Body of pancreas (tissue), 4 donors: ENCODE measurements at regions not wholly inside any gene's neighbourhood (a gene's known extent, or its start where the extent isn't known, plus 50 kb on each side); places are given as distances from the start of the nearest gene placed in this dataset.
"Not testable (repeated sequence)": the region's sequence is repeated elsewhere in the genome, so short reads cannot be mapped to it uniquely, and the experiment has no call there.

Experiments
- ATAC-seq: fragments of 150-250 bp; one replicate; pipeline ENCODE4 v1.9.1; 2016
- DNase-seq, 4 donors: peaks; one replicate each; pipeline ENCODE4 v3.0.0-alpha.2; 2019
- H3K27ac ChIP-seq, 4 donors: fragments of 200-600 bp; sonication (generic); 1 replicate in 3 of 4; 2 replicates in 1 of 4; pipeline versions ENCODE4 v1.5.1 to v1.6.1; 2016 to 2019; ENCODE audit warnings: mild to moderate bottlenecking in 1 of 4, mixed read lengths in 1 of 4, moderate library complexity in 1 of 4
- H3K27me3 ChIP-seq, 2 donors: fragments of 200-600 bp; sonication (generic); one replicate each; pipeline ENCODE4 v1.6.0; 2016; ENCODE audit warnings: mild to moderate bottlenecking in 1 of 2
- H3K36me3 ChIP-seq, 2 donors: fragments of 200-600 bp; sonication (generic); replicated peaks in 1 of 2; 2 replicates each; pipeline ENCODE4 v1.5.1; 2016; ENCODE audit warnings: low read depth in 2 of 2; ENCODE audit not compliant: insufficient read depth in 1 of 2
- H3K4me1 ChIP-seq: fragments of 200-600 bp; sonication (generic); one replicate; pipeline ENCODE4 v1.6.0; 2016
- H3K4me3 ChIP-seq, 2 donors: fragments of 200-600 bp; sonication (generic); 1 replicate in 1 of 2; 2 replicates in 1 of 2; pipeline ENCODE4 v1.5.1; 2016 to 2019
- H3K9me3 ChIP-seq, 3 donors: fragments of 200-600 bp; sonication (generic); 1 replicate in 2 of 3; 2 replicates in 1 of 3; pipeline ENCODE4 v1.5.1; 2016
- CTCF ChIP-seq, 7 experiments: fragments of 450-650 bp in 4 of 7; fragments of 200-600 bp in 3 of 7; sonication (generic) in 3 of 7; IDR thresholded peaks; one replicate each; pipeline ENCODE4 v1.5.1; 2016 to 2019; ENCODE audit warnings: antibody characterized with exemption in 7 of 7
- POLR2A ChIP-seq, 3 donors: fragments of 450-650 bp; IDR thresholded peaks; one replicate each; pipeline ENCODE4 v1.6.1; 2016; ENCODE audit warnings: antibody characterized with exemption in 3 of 3, mild to moderate bottlenecking in 2 of 3
- WGBS, 2 donors: methylation state at CpG; one replicate each; pipeline ENCODE4 v1.1.5; 2017; 5-methylcytosine and 5-hydroxymethylcytosine counted together
- intact Hi-C: fragments of 100-400 bp; cut with DNase I; formaldehyde crosslinking; loops from one replicate; pipeline ENCODE4 v1.15.1; 2023

DNA sequence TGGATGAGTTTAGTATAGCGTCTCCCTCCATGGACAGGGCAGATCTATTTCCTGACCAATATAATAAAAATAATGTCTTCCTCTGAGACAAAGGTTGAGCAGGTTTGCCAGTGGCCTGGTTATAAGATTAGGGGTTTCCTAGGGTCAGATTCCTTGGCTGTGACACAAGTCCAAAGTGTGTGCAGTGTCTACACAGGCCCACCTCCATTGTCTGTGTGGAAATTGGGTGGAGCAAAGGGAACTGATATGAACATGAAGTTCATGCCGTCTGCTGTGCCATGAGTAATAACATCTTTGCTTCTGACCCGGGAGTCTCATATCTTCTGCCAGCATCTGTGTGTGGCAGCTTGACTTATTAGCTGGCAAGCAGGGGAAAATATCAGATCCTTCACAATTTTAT is 187.7 kb upstream of the BOD1L1 start:
- WGBS, 2 donors = 79 to 81% methylated on average over 3 of the region's 3 CpGs
- no peak for ATAC-seq
- no peak for TF ChIP-seq CTCF (IDR thresholded peaks at IDR 0.05)
- TF ChIP-seq POLR2A (IDR thresholded peaks at IDR 0.05) = no peak

DNA sequence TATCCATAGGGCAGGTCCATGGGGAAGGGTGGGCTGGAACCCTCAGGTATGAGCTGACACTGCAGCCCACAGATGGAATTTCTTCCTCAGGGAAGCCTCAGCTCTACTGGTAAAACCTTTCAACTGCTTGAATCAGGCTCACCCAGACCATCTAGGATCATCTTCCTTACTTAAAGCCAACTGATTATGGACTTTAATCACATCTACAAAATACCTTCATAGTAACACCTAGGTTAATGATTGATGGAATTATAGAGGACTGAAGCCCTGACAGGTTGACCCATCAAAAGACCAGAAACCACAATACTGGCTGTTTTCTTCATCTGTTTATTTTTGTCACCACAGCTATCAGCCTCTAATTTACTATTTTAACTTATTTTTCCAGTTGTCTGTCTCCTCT is 188.9 kb upstream of the BOD1L1 start:
- no peaks in the 10 kb centered on the region for H3K27me3 ChIP-seq
- H3K36me3 ChIP-seq = no peaks in the 10 kb centered on the region
- DNase-seq (no peak), ATAC-seq (no peak)
- no peaks in the 10 kb centered on the region for H3K9me3 ChIP-seq
- no peaks in the 10 kb centered on the region for H3K4me1 ChIP-seq
- no peak overlapping the region for H3K4me3 ChIP-seq
- no peak for TF ChIP-seq POLR2A (IDR thresholded peaks at IDR 0.05)
- TF ChIP-seq CTCF (IDR thresholded peaks at IDR 0.05) = no peak
- H3K27ac ChIP-seq = no peak overlapping the region
- intact Hi-C loops = no loop called here

More for the DNA sequence above, 187.7 kb upstream of the BOD1L1 start:
- H3K27ac ChIP-seq = no peak overlapping the region
- H3K27me3 ChIP-seq = no peaks in the 10 kb centered on the region
- no peaks in the 10 kb centered on the region for H3K4me1 ChIP-seq
- H3K36me3 ChIP-seq = no peaks in the 10 kb centered on the region
- intact Hi-C loops = no loop called here
- no peaks in the 10 kb centered on the region for H3K9me3 ChIP-seq
- DNase-seq = no peak
- H3K4me3 ChIP-seq = no peak overlapping the region

GRCh38 chr4:13821522-13821921 is 194.0 kb upstream of the BOD1L1 start:
- no peak for ATAC-seq
- Histone ChIP-seq H3K27ac (no peak overlapping the region), H3K4me1 (no peaks in the 10 kb centered on the region), H3K9me3 (peaks cover 0 to 4% (median 0%) of the 10 kb centered on the region in 3 donors), H3K27me3 (no peaks in the 10 kb centered on the region), H3K4me3 (no peak overlapping the region), H3K36me3 (no peaks in the 10 kb centered on the region)
- 72 to 77% methylated on average over 5 of the region's 5 CpGs for WGBS, 2 donors
- intact Hi-C loops = no loop called here
- no peak for DNase-seq
- no peak for TF ChIP-seq POLR2A (IDR thresholded peaks at IDR 0.05)
- TF ChIP-seq CTCF (IDR thresholded peaks at IDR 0.05) = no peak

GRCh38 chr4:13825822-13826221 is 198.3 kb upstream of the BOD1L1 start:
- H3K4me3 ChIP-seq, DNase-seq, H3K4me1 ChIP-seq, H3K27me3 ChIP-seq, H3K27ac ChIP-seq, ATAC-seq, H3K9me3 ChIP-seq, H3K36me3 ChIP-seq, intact Hi-C loops: not testable (repeated sequence)

- ATAC-seq (no peak), DNase-seq (no peak)
- H3K4me3 ChIP-seq = no peak overlapping the region
- TF ChIP-seq POLR2A (IDR thresholded peaks at IDR 0.05) = no peak
- TF ChIP-seq CTCF (IDR thresholded peaks at IDR 0.05) = no peak
- no peaks in the 10 kb centered on the region for H3K4me1 ChIP-seq
- 65% methylated on average over 3 of the region's 3 CpGs for WGBS, 2 donors
- peaks cover 0 to 4% (median 0%) of the 10 kb centered on the region in 3 donors for H3K9me3 ChIP-seq
- intact Hi-C loops = no loop called here
- no peak overlapping the region for H3K27ac ChIP-seq
- H3K36me3 ChIP-seq = no peaks in the 10 kb centered on the region
- no peaks in the 10 kb centered on the region for H3K27me3 ChIP-seq
These were observed 201.9 kb upstream of the BOD1L1 start for GRCh38 chr4:13829457-13829856.
